Ovary (tissue), 7 donors: ENCODE measurements at regions not wholly inside any gene's neighbourhood (a gene's known extent, or its start where the extent isn't known, plus 50 kb on each side); places are given as distances from the start of the nearest gene placed in this dataset.

Experiments
- DNase-seq, 5 donors: peaks; one replicate each; pipeline ENCODE4 v3.0.0-alpha.2; 2019 to 2020
- H3K27ac ChIP-seq, 2 donors: fragments of 200-600 bp; one replicate each; pipeline versions ENCODE4 v1.5.1 to v1.8.0; 2019 to 2022
- H3K27me3 ChIP-seq: fragments of 200-600 bp; one replicate; pipeline ENCODE4 v1.8.0; 2022
- H3K36me3 ChIP-seq: fragments of 200-600 bp; sonication (generic); one replicate; pipeline ENCODE4 v1.5.1; 2019
- H3K4me1 ChIP-seq: one replicate; pipeline ENCODE4 v1.8.1; 2013; ENCODE audit warnings: mild to moderate bottlenecking, moderate library complexity; ENCODE audit not compliant: insufficient read depth
- H3K4me3 ChIP-seq: fragments of 200-600 bp; sonication (generic); one replicate; pipeline ENCODE4 v1.5.1; 2017
- H3K9me3 ChIP-seq, 2 donors: fragments of 200-600 bp in 1 of 2; sonication (generic) in 1 of 2; one replicate each; pipeline versions ENCODE4 v1.5.1 to v1.8.1; 2013 to 2019; ENCODE audit warnings: mild to moderate bottlenecking in 1 of 2, moderate library complexity in 1 of 2
- EP300 ChIP-seq: sonication (generic); formaldehyde crosslinking; IDR thresholded peaks from one replicate; pipeline ENCODE4 v1.6.1; 2017; ENCODE audit warnings: antibody characterized with exemption
- POLR2A ChIP-seq: fragments of 450-650 bp; IDR thresholded peaks from one replicate; pipeline ENCODE4 v1.6.1; 2017; ENCODE audit warnings: antibody characterized with exemption, mild to moderate bottlenecking, moderate library complexity
- WGBS, 3 donors: extraction: QIAGEN DNeasy Blood & Tissue Kit in 1 of 3; methylation state at CpG; one replicate each; pipeline versions ENCODE4 v1.1.5 to v1.1.7; 2013 to 2017; 5-methylcytosine and 5-hydroxymethylcytosine counted together
- intact Hi-C, 4 donors: fragments of 100-400 bp; cut with DNase I; formaldehyde crosslinking; loops; one replicate each; pipeline versions ENCODE4 v1.11.0 to v1.15.1; 2022 to 2023
- TF ChIP-seq, protein P1 (sequence below), 3 donors: fragments of 450-650 bp in 2 of 3; fragments of 200-600 bp in 1 of 3; IDR thresholded peaks; one replicate each; pipeline versions ENCODE4 v1.5.1 to v1.8.0; 2016 to 2022; ENCODE audit warnings: antibody characterized with exemption in 3 of 3, mild to moderate bottlenecking in 1 of 3
- donor health status: DM: no; HTN: no; CAD: no; lungs with moderate emphysema.
- donor health status: DM: no; HTN: no; CAD: no.
- donor health status: Bipolar disorder and iron deficiency.
- donor health status: DM: no; HTN: no; CAD: no.
- donor health status: DM: yes; HTN: yes; CAD: no.

DNA sequence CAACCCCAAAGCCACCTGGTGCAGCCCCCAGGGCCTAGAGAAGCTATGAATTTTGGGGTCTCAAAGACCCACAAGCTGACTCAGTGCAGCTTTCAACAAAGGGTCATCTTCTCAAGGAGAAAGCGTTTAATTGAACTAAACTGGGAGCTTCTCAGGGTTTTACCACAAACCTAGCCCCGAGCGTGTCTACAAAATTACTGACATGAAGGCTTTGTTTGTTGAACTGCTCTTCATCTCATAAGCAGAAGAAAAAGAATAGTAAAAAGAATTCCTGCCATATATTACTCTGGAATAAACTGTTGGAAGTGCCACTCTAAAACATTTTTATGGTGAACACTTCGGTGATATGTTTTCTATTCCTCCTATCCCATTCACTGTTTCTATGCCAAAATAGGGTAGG lies 50.8 kb upstream of the INCENP start:
- Histone ChIP-seq H3K4me1 (no peaks in the 10 kb centered on the region), H3K36me3 (no peaks in the 10 kb centered on the region), H3K27ac (no peak overlapping the region), H3K27me3 (no peaks in the 10 kb centered on the region), H3K4me3 (no peak overlapping the region), H3K9me3 (no peaks in the 10 kb centered on the region)
- intact Hi-C loops: loop anchor here in 1 of 4 donors (10.0 kb wide), 1 partner anchor 198 kb away; no protein-coding TSS in a partner anchor
- TF ChIP-seq POLR2A (no peak), EP300 (no peak)
- TF ChIP-seq, protein P1, sequence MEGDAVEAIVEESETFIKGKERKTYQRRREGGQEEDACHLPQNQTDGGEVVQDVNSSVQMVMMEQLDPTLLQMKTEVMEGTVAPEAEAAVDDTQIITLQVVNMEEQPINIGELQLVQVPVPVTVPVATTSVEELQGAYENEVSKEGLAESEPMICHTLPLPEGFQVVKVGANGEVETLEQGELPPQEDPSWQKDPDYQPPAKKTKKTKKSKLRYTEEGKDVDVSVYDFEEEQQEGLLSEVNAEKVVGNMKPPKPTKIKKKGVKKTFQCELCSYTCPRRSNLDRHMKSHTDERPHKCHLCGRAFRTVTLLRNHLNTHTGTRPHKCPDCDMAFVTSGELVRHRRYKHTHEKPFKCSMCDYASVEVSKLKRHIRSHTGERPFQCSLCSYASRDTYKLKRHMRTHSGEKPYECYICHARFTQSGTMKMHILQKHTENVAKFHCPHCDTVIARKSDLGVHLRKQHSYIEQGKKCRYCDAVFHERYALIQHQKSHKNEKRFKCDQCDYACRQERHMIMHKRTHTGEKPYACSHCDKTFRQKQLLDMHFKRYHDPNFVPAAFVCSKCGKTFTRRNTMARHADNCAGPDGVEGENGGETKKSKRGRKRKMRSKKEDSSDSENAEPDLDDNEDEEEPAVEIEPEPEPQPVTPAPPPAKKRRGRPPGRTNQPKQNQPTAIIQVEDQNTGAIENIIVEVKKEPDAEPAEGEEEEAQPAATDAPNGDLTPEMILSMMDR (IDR thresholded peaks at IDR 0.05): no peak
- DNase-seq: no peak
- WGBS, 3 donors: 87 to 90% (median 89%) methylated on average over 4 of the region's 4 CpGs

DNA sequence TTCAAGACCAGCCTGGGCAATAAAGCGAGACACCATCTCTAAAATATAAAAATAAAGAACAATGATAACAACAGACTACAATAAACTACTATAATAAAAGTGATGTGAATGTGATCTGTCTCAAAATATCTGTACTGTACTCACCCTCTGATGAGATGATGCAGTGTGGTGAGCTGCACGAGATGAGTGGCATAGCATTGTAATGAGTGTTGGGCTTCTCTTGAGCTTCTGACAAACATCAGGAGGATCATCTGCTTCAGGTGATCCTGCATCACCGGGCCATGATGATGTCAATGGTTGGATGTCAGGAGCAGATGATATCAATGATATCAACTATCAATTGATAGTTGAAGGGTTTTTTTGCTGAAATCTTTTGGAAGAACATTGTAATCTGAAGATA lies 52.4 kb upstream of the INCENP start:
- 90 to 93% (median 91%) methylated on average over 3 of the region's 3 CpGs for WGBS, 3 donors

DNA sequence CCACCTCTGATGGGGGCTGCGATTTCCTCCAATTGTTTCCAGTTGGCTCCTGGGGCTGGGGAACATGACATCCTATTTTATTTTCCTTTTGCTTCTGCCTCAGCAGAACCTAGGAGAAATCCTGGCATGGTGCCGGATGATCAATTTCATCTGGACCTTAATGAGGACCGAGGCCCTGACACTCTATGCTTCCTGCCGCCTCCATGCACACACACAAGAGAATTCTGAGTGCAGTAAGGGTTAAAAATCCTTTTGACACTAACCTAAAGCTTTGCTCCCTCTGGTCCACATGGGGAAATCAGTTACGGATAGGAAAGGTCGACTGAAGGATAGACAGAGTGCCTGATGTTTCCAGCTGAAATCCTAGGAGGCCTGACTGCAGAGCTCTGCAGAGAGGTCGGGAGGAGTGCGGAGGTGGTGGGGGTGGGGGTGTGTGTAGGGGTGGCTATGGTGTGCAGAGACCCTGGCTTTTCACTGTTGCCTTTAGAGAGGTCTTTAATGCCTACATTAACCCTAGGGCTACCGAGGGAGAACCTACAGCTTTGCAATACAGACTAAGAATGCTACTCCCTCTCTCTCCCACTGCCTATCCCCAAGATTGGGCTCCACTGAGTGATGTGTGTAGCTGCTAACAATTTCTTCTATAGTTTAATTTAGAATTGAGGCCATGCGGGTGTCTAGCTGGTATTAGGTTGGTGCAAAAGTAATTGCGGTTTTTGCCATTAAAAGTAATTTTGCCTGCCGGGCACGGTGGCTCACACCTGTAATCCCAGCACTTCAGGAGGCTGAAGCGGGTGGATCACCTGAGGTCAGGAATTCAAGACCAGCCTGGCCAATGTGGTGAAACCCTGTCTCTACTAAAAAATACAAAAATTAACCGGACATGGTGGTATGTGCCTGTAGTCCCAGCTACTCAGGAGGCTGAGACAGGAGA lies 53.6 kb upstream of the INCENP start:
- Histone ChIP-seq H3K4me1 (no peaks in the 10 kb centered on the region), H3K27ac (no peak overlapping the region), H3K9me3 (no peaks in the 10 kb centered on the region), H3K36me3 (no peaks in the 10 kb centered on the region), H3K4me3 (no peak overlapping the region), H3K27me3 (no peaks in the 10 kb centered on the region)
- WGBS, 3 donors: 66 to 70% (median 68%) methylated on average over 15 of the region's 15 CpGs
- no peak for DNase-seq
- TF ChIP-seq, protein P1 (IDR thresholded peaks at IDR 0.05): no peak
- TF ChIP-seq POLR2A: no peak
- TF ChIP-seq EP300: no peak
- intact Hi-C loops: loop anchor here in 1 of 4 donors (10.0 kb wide), 1 partner anchor 195 kb away; no protein-coding TSS in a partner anchor

More for the DNA sequence above, 52.4 kb upstream of the INCENP start:
- H3K9me3 ChIP-seq: no peaks in the 10 kb centered on the region
- no peak overlapping the region for H3K4me3 ChIP-seq
- TF ChIP-seq POLR2A: no peak
- TF ChIP-seq, protein P1 (IDR thresholded peaks at IDR 0.05): no peak
- no peak for DNase-seq
- H3K27ac ChIP-seq: no peak overlapping the region
- intact Hi-C loops: loop anchor here in 1 of 4 donors (10.0 kb wide), 1 partner anchor 197 kb away; no protein-coding TSS in a partner anchor
- H3K27me3 ChIP-seq: no peaks in the 10 kb centered on the region
- no peaks in the 10 kb centered on the region for H3K4me1 ChIP-seq
- no peaks in the 10 kb centered on the region for H3K36me3 ChIP-seq

DNA sequence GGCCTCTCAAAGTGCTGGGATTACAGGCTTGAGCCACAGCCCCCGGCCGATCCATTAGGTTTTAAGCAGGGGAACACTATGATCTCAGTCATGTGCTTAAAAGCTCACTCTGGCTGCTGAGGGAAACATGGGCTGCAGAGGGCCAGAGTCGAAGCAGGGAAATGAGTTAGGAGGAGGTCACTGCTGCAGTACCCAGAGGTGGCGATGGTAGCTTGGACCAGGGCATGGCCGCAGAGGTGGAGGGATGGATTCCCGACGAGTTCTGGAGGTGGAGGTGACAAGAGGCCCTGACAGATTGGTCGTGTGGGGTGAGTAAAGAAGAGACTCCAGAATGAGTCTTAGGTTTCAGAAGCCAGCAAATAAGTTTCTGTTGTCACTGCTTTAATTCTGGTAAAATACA lies 54.4 kb upstream of the INCENP start:
- H3K27ac ChIP-seq: no peak overlapping the region
- DNase-seq: no peak
- intact Hi-C loops: no loop called here
- H3K4me1 ChIP-seq: no peaks in the 10 kb centered on the region
- no peaks in the 10 kb centered on the region for H3K36me3 ChIP-seq
- no peak for TF ChIP-seq EP300
- TF ChIP-seq, protein P1 (IDR thresholded peaks at IDR 0.05): no peak
- TF ChIP-seq POLR2A: no peak
- no peaks in the 10 kb centered on the region for H3K27me3 ChIP-seq
- no peaks in the 10 kb centered on the region for H3K9me3 ChIP-seq
- 78 to 88% (median 80%) methylated on average over 8 of the region's 8 CpGs for WGBS, 3 donors
- no peak overlapping the region for H3K4me3 ChIP-seq
